ENCODE measurements at regions not wholly inside any gene's neighbourhood (a gene's known extent, or its start where the extent isn't known, plus 50 kb on each side); places are given as distances from the start of the nearest gene placed in this dataset.

GRCh38 chr13:106637519-106637918 lies 69.6 kb upstream of the ARGLU1 start:
- TF ChIP-seq, protein P1, sequence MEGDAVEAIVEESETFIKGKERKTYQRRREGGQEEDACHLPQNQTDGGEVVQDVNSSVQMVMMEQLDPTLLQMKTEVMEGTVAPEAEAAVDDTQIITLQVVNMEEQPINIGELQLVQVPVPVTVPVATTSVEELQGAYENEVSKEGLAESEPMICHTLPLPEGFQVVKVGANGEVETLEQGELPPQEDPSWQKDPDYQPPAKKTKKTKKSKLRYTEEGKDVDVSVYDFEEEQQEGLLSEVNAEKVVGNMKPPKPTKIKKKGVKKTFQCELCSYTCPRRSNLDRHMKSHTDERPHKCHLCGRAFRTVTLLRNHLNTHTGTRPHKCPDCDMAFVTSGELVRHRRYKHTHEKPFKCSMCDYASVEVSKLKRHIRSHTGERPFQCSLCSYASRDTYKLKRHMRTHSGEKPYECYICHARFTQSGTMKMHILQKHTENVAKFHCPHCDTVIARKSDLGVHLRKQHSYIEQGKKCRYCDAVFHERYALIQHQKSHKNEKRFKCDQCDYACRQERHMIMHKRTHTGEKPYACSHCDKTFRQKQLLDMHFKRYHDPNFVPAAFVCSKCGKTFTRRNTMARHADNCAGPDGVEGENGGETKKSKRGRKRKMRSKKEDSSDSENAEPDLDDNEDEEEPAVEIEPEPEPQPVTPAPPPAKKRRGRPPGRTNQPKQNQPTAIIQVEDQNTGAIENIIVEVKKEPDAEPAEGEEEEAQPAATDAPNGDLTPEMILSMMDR (conservative IDR thresholded peaks at IDR 0.05; ENCODE audit: low read depth, low read length), result no peak
- TF ChIP-seq EZH2 (IDR thresholded peaks at IDR 0.05; ENCODE audit: borderline replicate concordance, low read depth, low read length, poor library complexity, severe bottlenecking), result no peak

All from A673 (cell line).